LNCAP (cell line): ENCODE measurements at regions not wholly inside any gene's neighbourhood (a gene's known extent, or its start where the extent isn't known, plus 50 kb on each side); places are given as distances from the start of the nearest gene placed in this dataset.

Experiments
- TF ChIP-seq, protein P1 (sequence below): fragments of 450-650 bp; IDR thresholded peaks from 2 replicates; pipeline ENCODE4 v1.5.1; 2017; ENCODE audit warnings: mild to moderate bottlenecking

DNA sequence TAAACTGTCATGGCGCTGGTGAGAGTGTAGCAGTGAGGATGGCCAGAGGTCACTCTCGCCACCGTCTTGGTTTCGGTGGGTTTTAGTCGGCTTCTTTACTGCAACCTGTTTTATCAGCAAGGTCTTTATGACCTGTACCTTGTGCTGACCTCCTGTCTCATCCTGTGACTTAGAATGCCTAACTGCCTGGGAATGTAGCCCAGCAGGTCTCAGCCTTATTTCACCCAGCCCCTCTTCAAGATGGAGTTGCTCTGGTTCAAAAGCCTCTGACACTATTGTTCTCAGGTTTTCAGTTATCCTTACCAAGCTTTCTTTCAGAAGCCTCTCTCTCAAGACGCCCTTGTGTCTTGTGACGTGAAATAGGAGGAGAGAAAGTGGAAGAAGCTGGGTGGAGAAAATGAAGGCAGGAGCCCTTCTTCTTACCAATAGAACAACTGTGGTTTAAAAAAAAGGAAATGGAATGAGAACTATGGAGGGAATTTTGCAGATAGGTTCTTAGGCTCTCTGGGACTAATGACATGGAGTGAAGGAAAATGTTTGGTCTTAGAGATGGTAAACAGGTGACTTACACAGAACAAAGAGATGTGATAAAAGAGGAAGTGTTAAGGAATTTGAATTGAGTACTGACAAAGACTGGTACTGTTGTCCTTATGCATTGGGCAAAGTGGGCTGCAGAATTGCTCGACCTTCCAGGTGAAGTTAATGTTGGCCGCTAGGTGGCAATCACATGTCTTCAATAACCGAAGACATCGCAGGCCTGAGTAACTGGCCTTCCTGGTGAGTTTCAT, 133.3 kb upstream of the RAI14 start:
- TF ChIP-seq, protein P1, sequence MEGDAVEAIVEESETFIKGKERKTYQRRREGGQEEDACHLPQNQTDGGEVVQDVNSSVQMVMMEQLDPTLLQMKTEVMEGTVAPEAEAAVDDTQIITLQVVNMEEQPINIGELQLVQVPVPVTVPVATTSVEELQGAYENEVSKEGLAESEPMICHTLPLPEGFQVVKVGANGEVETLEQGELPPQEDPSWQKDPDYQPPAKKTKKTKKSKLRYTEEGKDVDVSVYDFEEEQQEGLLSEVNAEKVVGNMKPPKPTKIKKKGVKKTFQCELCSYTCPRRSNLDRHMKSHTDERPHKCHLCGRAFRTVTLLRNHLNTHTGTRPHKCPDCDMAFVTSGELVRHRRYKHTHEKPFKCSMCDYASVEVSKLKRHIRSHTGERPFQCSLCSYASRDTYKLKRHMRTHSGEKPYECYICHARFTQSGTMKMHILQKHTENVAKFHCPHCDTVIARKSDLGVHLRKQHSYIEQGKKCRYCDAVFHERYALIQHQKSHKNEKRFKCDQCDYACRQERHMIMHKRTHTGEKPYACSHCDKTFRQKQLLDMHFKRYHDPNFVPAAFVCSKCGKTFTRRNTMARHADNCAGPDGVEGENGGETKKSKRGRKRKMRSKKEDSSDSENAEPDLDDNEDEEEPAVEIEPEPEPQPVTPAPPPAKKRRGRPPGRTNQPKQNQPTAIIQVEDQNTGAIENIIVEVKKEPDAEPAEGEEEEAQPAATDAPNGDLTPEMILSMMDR = peak; percentile 75

GRCh38 chr5:34523387-34523726, 132.8 kb upstream of the RAI14 start:
- TF ChIP-seq, protein P1 = no peak; the same call in 1 of the 2 replicates

DNA sequence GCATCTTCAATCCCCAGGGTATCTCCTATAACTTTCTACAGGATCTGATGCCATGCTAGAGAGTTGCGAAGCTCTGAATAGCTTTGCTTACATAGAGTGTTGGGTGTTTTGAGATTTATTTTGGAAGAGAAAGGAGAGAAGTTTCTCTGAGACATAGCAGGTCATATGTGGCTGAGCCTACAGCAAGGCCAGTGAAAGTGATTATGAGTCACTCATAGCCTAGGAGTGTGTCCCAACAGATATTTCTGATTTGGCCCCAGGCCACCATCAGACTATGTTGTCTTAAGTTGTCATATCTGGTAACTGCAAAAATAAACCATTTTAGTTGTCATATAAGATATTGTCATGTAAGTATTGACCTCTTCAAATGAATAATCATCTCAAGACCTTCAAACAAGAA, 132.0 kb upstream of the RAI14 start:
- TF ChIP-seq, protein P1 = no peak

GRCh38 chr5:34525761-34526160, 130.4 kb upstream of the RAI14 start:
- TF ChIP-seq, protein P1 = no peak

DNA sequence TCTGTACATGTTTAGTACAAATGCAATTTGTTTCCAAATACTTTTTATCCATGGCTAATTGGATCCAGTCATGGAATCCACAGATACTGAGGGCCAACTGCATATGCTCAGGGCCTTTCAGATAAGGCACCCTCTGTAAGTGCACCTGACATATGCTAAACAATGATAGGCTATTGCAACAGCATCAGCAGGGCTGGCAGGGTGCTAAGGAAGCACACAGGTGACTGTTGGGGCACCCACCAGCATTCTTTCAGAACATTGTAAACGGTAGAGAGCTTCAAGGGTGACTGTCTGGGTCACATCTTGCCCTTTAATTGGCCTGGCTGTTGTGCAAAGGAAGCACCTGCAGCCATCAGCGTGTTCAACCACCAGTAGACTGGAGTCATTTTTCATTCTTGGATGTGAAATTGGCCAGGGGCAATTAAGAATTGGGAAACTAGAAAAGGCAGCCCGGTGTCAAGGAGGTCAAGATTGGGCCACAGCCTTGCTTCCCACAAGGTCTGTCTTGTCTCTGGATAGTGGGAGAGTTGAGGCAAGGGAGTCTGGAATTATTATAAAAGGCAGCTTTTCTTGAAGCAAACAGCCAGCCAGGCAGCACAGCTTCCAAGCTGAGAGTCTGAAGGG, 129.3 kb upstream of the RAI14 start:
- TF ChIP-seq, protein P1 = no peak

DNA sequence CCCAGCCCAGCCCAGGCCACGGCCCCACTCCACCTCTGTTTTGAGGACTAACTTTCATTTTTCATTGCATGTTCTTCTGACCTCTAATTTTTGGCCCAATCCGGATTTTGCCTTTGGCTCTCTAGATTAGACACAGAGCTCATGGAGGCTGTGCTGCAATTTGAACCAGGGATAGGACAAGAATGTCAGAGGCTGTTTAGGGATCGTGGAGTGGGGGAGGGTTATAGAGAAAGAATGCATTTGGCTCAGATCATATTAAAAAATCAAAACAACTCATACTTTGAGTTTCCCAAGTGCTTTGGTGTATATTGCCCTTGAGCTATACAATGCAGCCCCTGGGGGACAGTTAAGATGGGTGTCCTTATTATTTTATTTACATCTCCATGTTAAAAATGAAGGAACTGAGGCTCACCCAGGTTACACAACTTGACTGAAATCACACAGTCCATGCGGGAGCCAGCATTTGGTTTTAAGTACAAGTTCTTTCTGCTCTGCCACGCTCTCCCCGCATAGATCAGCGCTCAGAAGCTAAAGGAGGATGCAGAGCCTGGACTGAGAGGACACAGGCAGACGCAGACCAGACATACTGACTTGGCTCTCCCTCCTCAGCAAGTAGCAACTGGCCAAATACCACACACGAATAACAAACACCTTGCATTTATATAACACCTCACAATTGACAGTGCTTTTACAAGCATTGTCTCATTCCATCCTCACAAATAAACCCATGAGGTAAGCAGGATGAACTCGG, 126.4 kb upstream of the RAI14 start:
- TF ChIP-seq, protein P1 = no peak

GRCh38 chr5:34530637-34531036, 125.5 kb upstream of the RAI14 start:
- TF ChIP-seq, protein P1 = no peak
